ENCODE measurements at regions not wholly inside any gene's neighbourhood (a gene's known extent, or its start where the extent isn't known, plus 50 kb on each side); places are given as distances from the start of the nearest gene placed in this dataset.

DNA sequence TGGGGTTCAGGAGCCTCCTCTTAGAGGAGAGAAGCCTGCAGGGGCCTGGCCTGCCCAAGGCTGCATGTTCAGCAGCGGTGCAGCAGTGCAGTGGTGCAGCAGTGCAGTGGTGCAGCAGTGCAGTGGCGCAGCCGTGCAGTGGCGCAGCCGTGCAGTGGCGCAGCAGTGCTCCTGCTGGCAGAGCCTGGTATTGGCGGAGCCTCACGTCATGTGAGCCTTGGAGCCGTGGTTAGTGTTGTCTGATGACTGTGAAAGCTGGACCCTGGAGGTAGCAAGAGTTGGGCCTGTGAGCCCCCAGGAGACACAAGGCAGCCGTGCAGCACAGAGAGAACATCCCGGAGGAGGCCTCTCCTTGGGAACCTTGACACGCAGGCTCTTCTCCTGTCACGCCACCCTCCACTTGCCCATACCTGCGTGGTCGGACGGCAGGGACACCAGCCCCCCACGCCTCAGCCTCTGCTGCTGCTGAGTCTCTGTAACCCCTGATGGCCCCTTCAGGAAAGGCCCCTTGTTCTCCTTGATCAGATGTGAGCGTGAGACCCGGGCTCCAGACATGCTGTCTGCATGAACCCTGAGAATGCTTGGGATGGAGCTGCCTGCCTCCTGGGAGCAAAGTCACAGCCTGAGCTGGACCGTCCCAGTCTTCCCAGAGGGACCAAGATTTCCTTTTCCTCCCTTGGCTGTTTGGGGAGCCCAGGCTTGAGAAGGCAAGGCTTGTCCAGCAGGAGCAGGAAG lies 193.7 kb downstream of the KIF26A start:
- Histone ChIP-seq H3K9ac (ENCODE audit: low read depth in 1 of 2, low read length in 2 of 2) (no peak overlapping the region), H3K27me3 (ENCODE audit: control insufficient read depth in 4 of 4, insufficient read depth in 4 of 4, low read length in 3 of 4) (no peaks in the 10 kb centered on the region), H3K9me3 (ENCODE audit: control insufficient read depth in 4 of 4, low read length in 3 of 4) (peaks cover 0 to 4% (median 4%) of the 10 kb centered on the region in 4 donors), H3K4me3 (ENCODE audit: low read depth in 1 of 3, low read length in 3 of 3) (no peak overlapping the region), H3K36me3 (ENCODE audit: control insufficient read depth in 4 of 4, insufficient read depth in 3 of 4, low read depth in 1 of 4, low read length in 3 of 4) (no peaks in the 10 kb centered on the region), H3K4me1 (ENCODE audit: control insufficient read depth in 4 of 4, insufficient read depth in 4 of 4, low read length in 3 of 4) (no peaks in the 10 kb centered on the region), H3K27ac (ENCODE audit: low read depth in 1 of 2, low read length in 2 of 2) (no peak overlapping the region)
- 85% methylated on average over 20 of the region's 20 CpGs for WGBS
- no peak for DNase-seq (ENCODE audit: low spot score)
- TF ChIP-seq RXRA (IDR thresholded peaks at IDR 0.05) (no peak), HNF4G (IDR thresholded peaks at IDR 0.05) (no peak), FOXA1 (IDR thresholded peaks at IDR 0.05) (no peak), YY1 (IDR thresholded peaks at IDR 0.05) (no peak), SP1 (IDR thresholded peaks at IDR 0.05) (no peak), HNF4A (conservative IDR thresholded peaks at IDR 0.05) (no peak)
- TF ChIP-seq, protein P1, sequence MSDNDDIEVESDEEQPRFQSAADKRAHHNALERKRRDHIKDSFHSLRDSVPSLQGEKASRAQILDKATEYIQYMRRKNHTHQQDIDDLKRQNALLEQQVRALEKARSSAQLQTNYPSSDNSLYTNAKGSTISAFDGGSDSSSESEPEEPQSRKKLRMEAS (IDR thresholded peaks at IDR 0.05) = no peak
- TF ChIP-seq, protein P2, sequence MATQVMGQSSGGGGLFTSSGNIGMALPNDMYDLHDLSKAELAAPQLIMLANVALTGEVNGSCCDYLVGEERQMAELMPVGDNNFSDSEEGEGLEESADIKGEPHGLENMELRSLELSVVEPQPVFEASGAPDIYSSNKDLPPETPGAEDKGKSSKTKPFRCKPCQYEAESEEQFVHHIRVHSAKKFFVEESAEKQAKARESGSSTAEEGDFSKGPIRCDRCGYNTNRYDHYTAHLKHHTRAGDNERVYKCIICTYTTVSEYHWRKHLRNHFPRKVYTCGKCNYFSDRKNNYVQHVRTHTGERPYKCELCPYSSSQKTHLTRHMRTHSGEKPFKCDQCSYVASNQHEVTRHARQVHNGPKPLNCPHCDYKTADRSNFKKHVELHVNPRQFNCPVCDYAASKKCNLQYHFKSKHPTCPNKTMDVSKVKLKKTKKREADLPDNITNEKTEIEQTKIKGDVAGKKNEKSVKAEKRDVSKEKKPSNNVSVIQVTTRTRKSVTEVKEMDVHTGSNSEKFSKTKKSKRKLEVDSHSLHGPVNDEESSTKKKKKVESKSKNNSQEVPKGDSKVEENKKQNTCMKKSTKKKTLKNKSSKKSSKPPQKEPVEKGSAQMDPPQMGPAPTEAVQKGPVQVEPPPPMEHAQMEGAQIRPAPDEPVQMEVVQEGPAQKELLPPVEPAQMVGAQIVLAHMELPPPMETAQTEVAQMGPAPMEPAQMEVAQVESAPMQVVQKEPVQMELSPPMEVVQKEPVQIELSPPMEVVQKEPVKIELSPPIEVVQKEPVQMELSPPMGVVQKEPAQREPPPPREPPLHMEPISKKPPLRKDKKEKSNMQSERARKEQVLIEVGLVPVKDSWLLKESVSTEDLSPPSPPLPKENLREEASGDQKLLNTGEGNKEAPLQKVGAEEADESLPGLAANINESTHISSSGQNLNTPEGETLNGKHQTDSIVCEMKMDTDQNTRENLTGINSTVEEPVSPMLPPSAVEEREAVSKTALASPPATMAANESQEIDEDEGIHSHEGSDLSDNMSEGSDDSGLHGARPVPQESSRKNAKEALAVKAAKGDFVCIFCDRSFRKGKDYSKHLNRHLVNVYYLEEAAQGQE (IDR thresholded peaks at IDR 0.05) = no peak

DNA sequence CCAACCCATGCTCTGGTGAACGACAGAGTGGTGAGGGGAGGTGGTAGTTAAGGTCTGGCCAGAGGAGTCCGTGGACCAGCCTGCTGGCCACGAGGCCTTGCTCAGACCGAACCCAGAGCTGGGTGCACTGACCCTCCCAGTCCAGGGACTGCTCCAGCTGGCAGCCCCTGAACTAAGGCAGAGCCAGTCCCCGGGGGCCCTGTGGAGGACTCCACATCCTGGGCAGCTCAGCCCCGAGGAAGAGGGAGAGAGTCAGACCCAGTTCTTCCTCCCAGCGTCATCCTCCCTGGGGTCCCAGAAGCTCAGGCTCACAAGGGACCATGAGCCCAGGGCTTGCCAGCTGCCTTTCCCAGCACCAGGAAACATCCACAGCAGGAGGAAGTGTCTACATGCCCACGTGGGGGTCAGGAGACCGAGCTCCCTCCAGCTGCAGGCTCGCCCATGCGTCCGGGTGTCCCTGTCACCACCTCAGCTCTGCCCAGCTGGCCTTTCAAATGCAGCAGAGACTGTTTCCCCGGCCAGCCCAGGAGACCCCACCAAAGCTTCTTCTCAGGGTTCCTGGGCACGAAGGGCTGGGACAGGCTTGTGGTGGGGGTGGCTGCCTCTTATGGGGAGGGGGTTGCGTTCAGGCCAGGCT lies 194.4 kb downstream of the KIF26A start:
- 61% methylated on average over 15 of the region's 15 CpGs for WGBS
- TF ChIP-seq TAF1 (conservative IDR thresholded peaks at IDR 0.05) (no peak), RAD21 (IDR thresholded peaks at IDR 0.05) (no peak), EGR1 (IDR thresholded peaks at IDR 0.05; ENCODE audit: low read depth in 2 of 2) (no peak)
- no peak overlapping the region for H3K4me3 ChIP-seq (ENCODE audit: low read depth in 1 of 3, low read length in 3 of 3)
- peaks cover 0 to 4% (median 1%) of the 10 kb centered on the region in 4 donors for H3K27me3 ChIP-seq (ENCODE audit: control insufficient read depth in 4 of 4, insufficient read depth in 4 of 4, low read length in 3 of 4)
- no peaks in the 10 kb centered on the region for H3K36me3 ChIP-seq (ENCODE audit: control insufficient read depth in 4 of 4, insufficient read depth in 3 of 4, low read depth in 1 of 4, low read length in 3 of 4)
- DNase-seq (ENCODE audit: low spot score) = no peak
- H3K9ac ChIP-seq (ENCODE audit: low read depth in 1 of 2, low read length in 2 of 2) = no peak overlapping the region
- H3K9me3 ChIP-seq (ENCODE audit: control insufficient read depth in 4 of 4, low read length in 3 of 4) = peaks cover 0 to 4% (median 4%) of the 10 kb centered on the region in 4 donors
- no peaks in the 10 kb centered on the region for H3K4me1 ChIP-seq (ENCODE audit: control insufficient read depth in 4 of 4, insufficient read depth in 4 of 4, low read length in 3 of 4)
- no peak overlapping the region for H3K27ac ChIP-seq (ENCODE audit: low read depth in 1 of 2, low read length in 2 of 2)

DNA sequence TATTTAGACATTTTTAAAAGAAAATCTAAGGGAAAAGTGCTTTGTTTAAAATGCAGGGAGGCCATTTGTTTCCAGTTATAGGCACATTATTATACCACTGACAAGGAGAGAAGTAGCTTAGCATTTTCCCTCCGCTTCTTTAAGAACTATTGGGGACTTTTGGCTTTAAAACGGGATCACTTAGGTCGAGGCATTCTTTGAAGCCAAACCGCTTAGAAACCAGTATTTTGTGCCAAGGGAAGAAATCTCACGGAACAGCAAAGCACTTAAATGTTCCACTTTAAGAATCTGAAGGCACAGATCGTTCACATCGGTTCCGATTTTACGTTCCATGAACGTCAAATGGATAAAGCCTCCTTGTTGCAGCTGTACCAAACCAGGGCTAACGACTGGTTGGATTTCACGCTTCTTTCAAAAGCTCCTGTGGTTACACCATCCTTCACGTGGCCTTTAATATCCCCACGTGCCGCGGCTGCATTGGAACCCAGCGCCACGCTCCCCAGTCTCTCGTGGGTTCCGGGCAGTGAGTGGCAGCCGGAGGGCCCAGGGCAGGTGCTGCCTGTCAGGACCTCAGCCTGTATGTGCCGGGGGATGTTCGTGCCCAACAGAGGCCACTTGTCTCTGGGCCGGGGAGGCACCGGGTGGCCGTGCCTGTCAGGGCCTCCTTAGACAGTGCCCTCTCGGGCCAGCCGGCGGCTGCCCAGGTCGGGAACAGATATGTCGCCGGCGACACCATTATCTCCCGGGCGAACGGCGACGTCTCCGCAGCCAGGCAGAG lies 195.4 kb downstream of the KIF26A start:
- H3K36me3 ChIP-seq (ENCODE audit: control insufficient read depth in 4 of 4, insufficient read depth in 3 of 4, low read depth in 1 of 4, low read length in 3 of 4) = no peaks in the 10 kb centered on the region
- 85% methylated on average over 39 of the region's 39 CpGs for WGBS
- no peak for DNase-seq (ENCODE audit: low spot score)
- TF ChIP-seq, protein P3, sequence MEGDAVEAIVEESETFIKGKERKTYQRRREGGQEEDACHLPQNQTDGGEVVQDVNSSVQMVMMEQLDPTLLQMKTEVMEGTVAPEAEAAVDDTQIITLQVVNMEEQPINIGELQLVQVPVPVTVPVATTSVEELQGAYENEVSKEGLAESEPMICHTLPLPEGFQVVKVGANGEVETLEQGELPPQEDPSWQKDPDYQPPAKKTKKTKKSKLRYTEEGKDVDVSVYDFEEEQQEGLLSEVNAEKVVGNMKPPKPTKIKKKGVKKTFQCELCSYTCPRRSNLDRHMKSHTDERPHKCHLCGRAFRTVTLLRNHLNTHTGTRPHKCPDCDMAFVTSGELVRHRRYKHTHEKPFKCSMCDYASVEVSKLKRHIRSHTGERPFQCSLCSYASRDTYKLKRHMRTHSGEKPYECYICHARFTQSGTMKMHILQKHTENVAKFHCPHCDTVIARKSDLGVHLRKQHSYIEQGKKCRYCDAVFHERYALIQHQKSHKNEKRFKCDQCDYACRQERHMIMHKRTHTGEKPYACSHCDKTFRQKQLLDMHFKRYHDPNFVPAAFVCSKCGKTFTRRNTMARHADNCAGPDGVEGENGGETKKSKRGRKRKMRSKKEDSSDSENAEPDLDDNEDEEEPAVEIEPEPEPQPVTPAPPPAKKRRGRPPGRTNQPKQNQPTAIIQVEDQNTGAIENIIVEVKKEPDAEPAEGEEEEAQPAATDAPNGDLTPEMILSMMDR (IDR thresholded peaks at IDR 0.05; ENCODE audit: low read depth, low read length, missing input control) = no peak
- no peak for TF ChIP-seq TAF1 (conservative IDR thresholded peaks at IDR 0.05)
- no peak for TF ChIP-seq EGR1 (IDR thresholded peaks at IDR 0.05; ENCODE audit: low read depth in 2 of 2)
- no peak for TF ChIP-seq GABPA (IDR thresholded peaks at IDR 0.05 in 1 of 2, conservative IDR thresholded peaks at IDR 0.05 in 1 of 2)
- no peak for TF ChIP-seq HNF4A (conservative IDR thresholded peaks at IDR 0.05)
- TF ChIP-seq, protein P2 (IDR thresholded peaks at IDR 0.05) = no peak
- TF ChIP-seq SP1 (IDR thresholded peaks at IDR 0.05) = no peak
- TF ChIP-seq RAD21 (IDR thresholded peaks at IDR 0.05) = no peak
- TF ChIP-seq FOXA1 (IDR thresholded peaks at IDR 0.05) = no peak
- TF ChIP-seq, protein P1 (IDR thresholded peaks at IDR 0.05) = no peak
- TF ChIP-seq NR2F2 (IDR thresholded peaks at IDR 0.05) = no peak

More for the DNA sequence above, 195.4 kb downstream of the KIF26A start:
- Histone ChIP-seq H3K9ac (ENCODE audit: low read depth in 1 of 2, low read length in 2 of 2) (no peak overlapping the region), H3K27ac (ENCODE audit: low read depth in 1 of 2, low read length in 2 of 2) (no peak overlapping the region), H3K9me3 (ENCODE audit: control insufficient read depth in 4 of 4, low read length in 3 of 4) (peaks cover 0 to 8% (median 6%) of the 10 kb centered on the region in 4 donors), H3K4me3 (ENCODE audit: low read depth in 1 of 3, low read length in 3 of 3) (no peak overlapping the region), H3K4me1 (ENCODE audit: control insufficient read depth in 4 of 4, insufficient read depth in 4 of 4, low read length in 3 of 4) (no peaks in the 10 kb centered on the region), H3K27me3 (ENCODE audit: control insufficient read depth in 4 of 4, insufficient read depth in 4 of 4, low read length in 3 of 4) (peaks cover 0 to 4% (median 1%) of the 10 kb centered on the region in 4 donors)
